B cell (primary cell): ENCODE measurements at regions not wholly inside any gene's neighbourhood (a gene's known extent, or its start where the extent isn't known, plus 50 kb on each side); places are given as distances from the start of the nearest gene placed in this dataset.

ENCODE experiments used
- ATAC-seq: fragments of 200-7000 bp; cut with Tn5 transposase; one replicate; pipeline ENCODE4 v1.10.0; 2021; ENCODE audit warnings: low read depth, mild to moderate bottlenecking, moderate number of reproducible peaks, moderate library complexity
- CTCF ChIA-PET: fragments of 350-600 bp; sonication (Branson Sonifier 250); formaldehyde crosslinking; loops from one replicate; lab custom pipeline; 2021; ENCODE audit warnings: antibody characterized with exemption, inconsistent platforms; lab: Charles Lee
- POLR2A ChIA-PET: fragments of 350-600 bp; sonication (Branson Sonifier 250); formaldehyde crosslinking; loops from one replicate; lab custom pipeline; 2021; ENCODE audit warnings: antibody characterized with exemption; lab: Charles Lee
- DNase-seq: peaks from one replicate; pipeline ENCODE4 v3.0.0; 2013
- H2AFZ ChIP-seq: 2 replicates; pipeline ENCODE4 v1.6.1; 2012; ENCODE audit warnings: mild to moderate bottlenecking, low read depth, low read length; ENCODE audit not compliant: insufficient read depth, poor library complexity, severe bottlenecking
- H3K27ac ChIP-seq, 2 donors: 1 replicate in 1 of 2; 2 replicates in 1 of 2; pipeline ENCODE4 v1.5.1; 2012 to 2013; ENCODE audit warnings: low read length in 2 of 2, mild to moderate bottlenecking in 2 of 2, moderate library complexity in 1 of 2
- H3K27me3 ChIP-seq, 4 experiments: fragments of 200-600 bp in 1 of 4; sonication (generic) in 1 of 4; replicated peaks in 1 of 4; 1 replicate in 2 of 4; 2 replicates in 2 of 4; pipeline versions ENCODE4 v1.6.1 to v1.7.0; 2013 to 2016; ENCODE audit warnings: low read length in 3 of 4, mild to moderate bottlenecking in 2 of 4, mixed read lengths in 1 of 4, moderate library complexity in 1 of 4; ENCODE audit not compliant: insufficient read depth in 4 of 4, control insufficient read depth in 3 of 4; ENCODE audit errors: control extremely low read depth in 1 of 4
- H3K36me3 ChIP-seq, 2 experiments: replicated peaks in 1 of 2; 1 replicate in 1 of 2; 2 replicates in 1 of 2; pipeline versions ENCODE4 v1.6.1 to v1.7.1; 2013; ENCODE audit warnings: low read length in 1 of 2; ENCODE audit not compliant: insufficient read depth in 2 of 2, control insufficient read depth in 1 of 2; ENCODE audit errors: control extremely low read depth in 1 of 2, extremely low read depth in 1 of 2
- H3K4me1 ChIP-seq, 2 donors: fragments of 200-600 bp in 1 of 2; sonication (generic) in 1 of 2; 1 replicate in 1 of 2; 2 replicates in 1 of 2; pipeline versions ENCODE4 v1.5.1 to v1.6.1; 2013 to 2017; ENCODE audit warnings: low read length in 2 of 2; ENCODE audit not compliant: control insufficient read depth in 2 of 2, insufficient read depth in 2 of 2
- H3K4me2 ChIP-seq: replicated peaks from 2 replicates; pipeline ENCODE3; 2012; ENCODE audit warnings: mild to moderate bottlenecking, low read depth, low read length; ENCODE audit not compliant: poor library complexity, severe bottlenecking
- H3K4me3 ChIP-seq, 5 experiments: fragments of 200-600 bp in 1 of 5; sonication (generic) in 1 of 5; 1 replicate in 3 of 5; 2 replicates in 2 of 5; pipeline versions ENCODE4 v1.5.1 to v1.7.0; 2011 to 2016; ENCODE audit warnings: low read length in 4 of 5, mild to moderate bottlenecking in 4 of 5, low read depth in 2 of 5, control low read depth in 1 of 5, moderate library complexity in 1 of 5; ENCODE audit not compliant: insufficient read depth in 1 of 5; ENCODE audit errors: control extremely low read depth in 1 of 5, extremely low read depth in 1 of 5
- H3K79me2 ChIP-seq: fragments of 200-600 bp; sonication (generic); one replicate; pipeline ENCODE4 v1.6.0; 2016; ENCODE audit warnings: low read length; ENCODE audit not compliant: control insufficient read depth, insufficient read depth
- H3K9ac ChIP-seq: fragments of 200-600 bp; sonication (generic); 2 replicates; pipeline ENCODE4 v1.6.1; 2017; ENCODE audit warnings: mild to moderate bottlenecking, low read length, moderate library complexity
- H3K9me3 ChIP-seq, 3 donors: one replicate each; pipeline versions ENCODE4 v1.6.1 to v1.7.1; 2013; ENCODE audit warnings: low read length in 2 of 3; ENCODE audit not compliant: control insufficient read depth in 2 of 3, insufficient read depth in 1 of 3; ENCODE audit errors: control extremely low read depth in 1 of 3
- H4K20me1 ChIP-seq: 2 replicates; pipeline ENCODE4 v1.6.0; 2012; ENCODE audit warnings: mild to moderate bottlenecking, low read length; ENCODE audit not compliant: insufficient read depth, control insufficient read depth, poor library complexity, severe bottlenecking
- H3K27ac Mint-ChIP-seq: one replicate; pipeline ENCODE4 v1.8.0; 2021; ENCODE audit warnings: mixed read lengths
- H3K27me3 Mint-ChIP-seq: one replicate; pipeline ENCODE4 v1.8.0; 2021; ENCODE audit warnings: mixed read lengths
- H3K4me1 Mint-ChIP-seq: one replicate; pipeline ENCODE4 v1.8.0; 2021; ENCODE audit warnings: mixed read lengths
- H3K4me3 Mint-ChIP-seq: one replicate; pipeline ENCODE4 v1.8.0; 2021; ENCODE audit warnings: mixed read lengths
- H3K9me3 Mint-ChIP-seq: one replicate; pipeline ENCODE4 v1.8.0; 2022; ENCODE audit warnings: mixed read lengths; ENCODE audit not compliant: insufficient read depth
- EZH2 ChIP-seq: IDR thresholded peaks from 2 replicates; pipeline ENCODE4 v1.6.1; 2012; ENCODE audit warnings: borderline replicate concordance, low read depth, mild to moderate bottlenecking, moderate library complexity, low read length; ENCODE audit not compliant: insufficient read depth, poor library complexity, severe bottlenecking
- WGBS: methylation state at CpG from one replicate; pipeline ENCODE4 v1.1.5; 2013; ENCODE audit warnings: missing lambda C conversion rate; ENCODE audit not compliant: insufficient coverage; 5-methylcytosine and 5-hydroxymethylcytosine counted together
- intact Hi-C: fragments of 100-400 bp; cut with micrococcal nuclease; formaldehyde crosslinking; loops from one replicate; pipeline ENCODE4 v1.10.0; 2022
- TF ChIP-seq, protein P1 (sequence below): fragments of 200-600 bp; IDR thresholded peaks from one replicate; pipeline ENCODE4 v1.8.0; 2022; ENCODE audit warnings: antibody characterized with exemption, mild to moderate bottlenecking

GRCh38 chr11:109847621-109848020 is 245.6 kb upstream of the ZC3H12C start:
- Mint-ChIP-seq H3K4me1 (no peaks in the 10 kb centered on the region), H3K27ac (no peak overlapping the region), H3K4me3 (no peak overlapping the region), H3K27me3 (peaks cover 4% of the 10 kb centered on the region), H3K9me3 (no peaks in the 10 kb centered on the region)
- WGBS: no CpG with 5 or more reads among the region's 1 CpG
- H3K4me3 ChIP-seq: no peak overlapping the region
- TF ChIP-seq, protein P1, sequence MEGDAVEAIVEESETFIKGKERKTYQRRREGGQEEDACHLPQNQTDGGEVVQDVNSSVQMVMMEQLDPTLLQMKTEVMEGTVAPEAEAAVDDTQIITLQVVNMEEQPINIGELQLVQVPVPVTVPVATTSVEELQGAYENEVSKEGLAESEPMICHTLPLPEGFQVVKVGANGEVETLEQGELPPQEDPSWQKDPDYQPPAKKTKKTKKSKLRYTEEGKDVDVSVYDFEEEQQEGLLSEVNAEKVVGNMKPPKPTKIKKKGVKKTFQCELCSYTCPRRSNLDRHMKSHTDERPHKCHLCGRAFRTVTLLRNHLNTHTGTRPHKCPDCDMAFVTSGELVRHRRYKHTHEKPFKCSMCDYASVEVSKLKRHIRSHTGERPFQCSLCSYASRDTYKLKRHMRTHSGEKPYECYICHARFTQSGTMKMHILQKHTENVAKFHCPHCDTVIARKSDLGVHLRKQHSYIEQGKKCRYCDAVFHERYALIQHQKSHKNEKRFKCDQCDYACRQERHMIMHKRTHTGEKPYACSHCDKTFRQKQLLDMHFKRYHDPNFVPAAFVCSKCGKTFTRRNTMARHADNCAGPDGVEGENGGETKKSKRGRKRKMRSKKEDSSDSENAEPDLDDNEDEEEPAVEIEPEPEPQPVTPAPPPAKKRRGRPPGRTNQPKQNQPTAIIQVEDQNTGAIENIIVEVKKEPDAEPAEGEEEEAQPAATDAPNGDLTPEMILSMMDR: no peak
- no peak for TF ChIP-seq EZH2
- no peak overlapping the region for H2AFZ ChIP-seq
- no peaks in the 10 kb centered on the region for H3K27me3 ChIP-seq
- H3K79me2 ChIP-seq: no peaks in the 10 kb centered on the region
- H3K27ac ChIP-seq: no peak overlapping the region
- no peak overlapping the region for H3K9ac ChIP-seq
- H3K9me3 ChIP-seq: no peaks in the 10 kb centered on the region
- no peaks in the 10 kb centered on the region for H3K4me1 ChIP-seq
- ChIA-PET CTCF (no interaction called here), POLR2A (no interaction called here)
- ATAC-seq: no peak
- H3K4me2 ChIP-seq: no peak overlapping the region
- H3K36me3 ChIP-seq: no peaks in the 10 kb centered on the region
- DNase-seq: no peak
- intact Hi-C loops: no loop called here
- no peaks in the 10 kb centered on the region for H4K20me1 ChIP-seq

DNA sequence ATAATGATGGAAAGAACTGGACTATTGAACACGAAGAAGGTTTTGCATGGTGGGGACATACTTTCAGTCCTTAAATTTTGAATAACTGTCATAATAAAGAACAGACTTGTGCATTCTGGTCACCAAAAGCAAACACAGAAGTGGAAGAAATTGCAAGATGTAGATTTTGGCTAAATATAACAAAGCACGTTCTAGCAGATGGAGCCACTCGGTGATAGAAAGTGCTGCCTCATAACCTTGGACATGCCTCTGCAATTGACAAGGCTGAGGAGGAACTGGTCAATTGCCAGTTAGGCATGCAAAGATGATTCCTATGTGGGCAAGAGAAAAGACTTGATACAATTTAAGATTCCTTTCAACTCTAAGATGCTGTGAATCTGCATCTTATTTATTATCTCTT is 244.1 kb upstream of the ZC3H12C start:
- H3K4me1 ChIP-seq: no peaks in the 10 kb centered on the region
- intact Hi-C loops: no loop called here
- H3K27me3 ChIP-seq: no peaks in the 10 kb centered on the region
- 100% methylated on average over 2 of the region's 3 CpGs for WGBS
- Mint-ChIP-seq H3K4me1 (no peaks in the 10 kb centered on the region), H3K27me3 (peaks cover 4% of the 10 kb centered on the region), H3K4me3 (no peak overlapping the region), H3K9me3 (no peaks in the 10 kb centered on the region), H3K27ac (no peak overlapping the region)
- ATAC-seq (no peak), DNase-seq (no peak)
- H3K4me3 ChIP-seq: no peak overlapping the region
- H4K20me1 ChIP-seq: no peaks in the 10 kb centered on the region
- no peaks in the 10 kb centered on the region for H3K79me2 ChIP-seq
- H3K9ac ChIP-seq: no peak overlapping the region
- H3K4me2 ChIP-seq: no peak overlapping the region
- ChIA-PET CTCF (no interaction called here), POLR2A (no interaction called here)
- H3K9me3 ChIP-seq: no peaks in the 10 kb centered on the region
- H3K27ac ChIP-seq: no peak overlapping the region
- H2AFZ ChIP-seq: no peak overlapping the region
- no peak for TF ChIP-seq EZH2
- TF ChIP-seq, protein P1: no peak
- no peaks in the 10 kb centered on the region for H3K36me3 ChIP-seq
